WERI-Rb-1 (cell line): ENCODE measurements at regions not wholly inside any gene's neighbourhood (a gene's known extent, or its start where the extent isn't known, plus 50 kb on each side); places are given as distances from the start of the nearest gene placed in this dataset.

Source experiments
- DNase-seq: peaks from one replicate; pipeline ENCODE4 v3.0.0-alpha.2; 2020
- H3K27ac ChIP-seq: fragments of 250-450 bp; sonication (Bioruptor Pico); 2 replicates; pipeline ENCODE4 v1.5.1; 2020; ENCODE audit warnings: mild to moderate bottlenecking, moderate library complexity
- H3K27me3 ChIP-seq: fragments of 250-450 bp; sonication (Bioruptor Pico); 2 replicates; pipeline ENCODE4 v1.5.1; 2021; ENCODE audit warnings: mild to moderate bottlenecking, low read depth, moderate library complexity; ENCODE audit not compliant: insufficient read depth, severe bottlenecking
- H3K36me3 ChIP-seq: fragments of 250-450 bp; sonication (Bioruptor Pico); 2 replicates; pipeline ENCODE4 v1.5.1; 2020; ENCODE audit warnings: mild to moderate bottlenecking, moderate library complexity
- H3K4me3 ChIP-seq: 2 replicates; pipeline ENCODE4 v1.5.1; 2011; ENCODE audit warnings: low read depth, mild to moderate bottlenecking, control low read depth, low read length
- H3K9me3 ChIP-seq: fragments of 250-450 bp; sonication (Bioruptor Pico); 2 replicates; pipeline ENCODE4 v1.5.1; 2021; ENCODE audit warnings: mild to moderate bottlenecking, moderate library complexity; ENCODE audit not compliant: severe bottlenecking
- CTCF ChIP-seq: IDR thresholded peaks from 2 replicates; pipeline ENCODE4 v1.5.1; 2011; ENCODE audit warnings: low read depth, mild to moderate bottlenecking, control low read depth, inconsistent platforms, low read length

GRCh38 chr7:131183072-131183471, 144.6 kb upstream of the MKLN1 start:
- H3K27me3 ChIP-seq, result no peaks in the 10 kb centered on the region
- TF ChIP-seq CTCF, result no peak
- H3K36me3 ChIP-seq, result no peaks in the 10 kb centered on the region
- no peak overlapping the region for H3K4me3 ChIP-seq
- no peak overlapping the region for H3K27ac ChIP-seq
- no peaks in the 10 kb centered on the region for H3K9me3 ChIP-seq
- no peak for DNase-seq

- no peaks in the 10 kb centered on the region for H3K9me3 ChIP-seq
- no peak overlapping the region for H3K4me3 ChIP-seq
- TF ChIP-seq CTCF, result no peak
- no peak overlapping the region for H3K27ac ChIP-seq
- DNase-seq, result no peak
- no peaks in the 10 kb centered on the region for H3K36me3 ChIP-seq
- H3K27me3 ChIP-seq, result no peaks in the 10 kb centered on the region
Observed at GRCh38 chr7:131183611-131184119, 144.0 kb upstream of the MKLN1 start.

GRCh38 chr7:131186816-131187215, 140.9 kb upstream of the MKLN1 start:
- Histone ChIP-seq H3K27ac (no peak overlapping the region), H3K9me3 (no peaks in the 10 kb centered on the region), H3K36me3 (no peaks in the 10 kb centered on the region), H3K27me3 (no peaks in the 10 kb centered on the region), H3K4me3 (no peak overlapping the region)
- DNase-seq, result no peak
- no peak for TF ChIP-seq CTCF

- TF ChIP-seq CTCF, result no peak
- peak; percentile 13 for DNase-seq
- Histone ChIP-seq H3K36me3 (no peaks in the 10 kb centered on the region), H3K9me3 (no peaks in the 10 kb centered on the region), H3K27ac (no peak overlapping the region), H3K4me3 (no peak overlapping the region), H3K27me3 (no peaks in the 10 kb centered on the region)
Observed at GRCh38 chr7:131188367-131189339, 139.0 kb upstream of the MKLN1 start.

- TF ChIP-seq CTCF, result no peak
- H3K4me3 ChIP-seq, result no peak overlapping the region
- no peaks in the 10 kb centered on the region for H3K36me3 ChIP-seq
- no peaks in the 10 kb centered on the region for H3K27me3 ChIP-seq
- H3K9me3 ChIP-seq, result no peaks in the 10 kb centered on the region
- DNase-seq, result no peak
- no peak overlapping the region for H3K27ac ChIP-seq
Observed at GRCh38 chr7:131189488-131189887, 138.2 kb upstream of the MKLN1 start.
